Fibroblast of skin of right quadriceps (primary cell): ENCODE measurements at regions not wholly inside any gene's neighbourhood (a gene's known extent, or its start where the extent isn't known, plus 50 kb on each side); places are given as distances from the start of the nearest gene placed in this dataset.

Experiments used
- DNase-seq: peaks from one replicate; pipeline ENCODE4 v3.0.0-alpha.2; 2013

- DNase-seq: peak; percentile 7
These were observed 78.8 kb upstream of the TMTC4 start for GRCh38 chr13:100753376-100753775.

GRCh38 chr13:100751826-100752225, 77.2 kb upstream of the TMTC4 start:
- no peak for DNase-seq

GRCh38 chr13:100746953-100747683, 72.5 kb upstream of the TMTC4 start:
- DNase-seq: no peak

GRCh38 chr13:100738176-100738855, 63.7 kb upstream of the TMTC4 start:
- DNase-seq: no peak

GRCh38 chr13:100735494-100735893, 60.9 kb upstream of the TMTC4 start:
- no peak for DNase-seq

- no peak for DNase-seq
These were observed 59.7 kb upstream of the TMTC4 start for GRCh38 chr13:100734194-100734720.

GRCh38 chr13:100733261-100733660, 58.7 kb upstream of the TMTC4 start:
- DNase-seq: no peak

GRCh38 chr13:100728201-100728600, 53.6 kb upstream of the TMTC4 start:
- no peak for DNase-seq

- no peak for DNase-seq
These were observed 50.9 kb upstream of the TMTC4 start for GRCh38 chr13:100725472-100725871.

- no peak for DNase-seq
These were observed 50.0 kb upstream of the TMTC4 start for GRCh38 chr13:100724568-100724967.
